BJ (cell line): ENCODE measurements at regions not wholly inside any gene's neighbourhood (a gene's known extent, or its start where the extent isn't known, plus 50 kb on each side); places are given as distances from the start of the nearest gene placed in this dataset.

Source experiments
- CTCF ChIA-PET: fragments of 350-600 bp; formaldehyde crosslinking; extraction: SDS; loops from one replicate; lab custom pipeline; 2021; ENCODE audit warnings: antibody characterized with exemption, inconsistent platforms; lab: Yijun Ruan, JAX
- POLR2A ChIA-PET: fragments of 300-600 bp; sonication (Branson Sonifier 250); formaldehyde crosslinking; extraction: SDS; loops from one replicate; lab custom pipeline; 2021; ENCODE audit warnings: antibody characterized with exemption; lab: Charles Lee
- DNase-seq: peaks from one replicate; pipeline ENCODE4 v3.0.0-alpha.2; 2011; ENCODE audit warnings: low read depth
- H3K27me3 ChIP-seq: 2 replicates; pipeline ENCODE4 v1.6.0; 2011; ENCODE audit warnings: low read length; ENCODE audit not compliant: control insufficient read depth, insufficient read depth
- H3K36me3 ChIP-seq: 2 replicates; pipeline ENCODE4 v1.5.1; 2011; ENCODE audit warnings: low read length; ENCODE audit not compliant: control insufficient read depth, insufficient read depth
- H3K4me3 ChIP-seq: 2 replicates; pipeline ENCODE4 v1.5.1; 2011; ENCODE audit warnings: low read depth, mild to moderate bottlenecking, control low read depth, low read length
- TF ChIP-seq, protein P1 (sequence below): IDR thresholded peaks from 2 replicates; pipeline ENCODE4 v1.5.1; 2011; ENCODE audit warnings: low read depth, mild to moderate bottlenecking, control low read depth, inconsistent platforms, low read length, moderate library complexity; ENCODE audit not compliant: insufficient read depth

- H3K4me3 ChIP-seq, result no peak overlapping the region
- no peaks in the 10 kb centered on the region for H3K27me3 ChIP-seq
- no peaks in the 10 kb centered on the region for H3K36me3 ChIP-seq
- ChIA-PET POLR2A (no interaction called here), CTCF (no interaction called here)
- no peak for DNase-seq
- TF ChIP-seq, protein P1, sequence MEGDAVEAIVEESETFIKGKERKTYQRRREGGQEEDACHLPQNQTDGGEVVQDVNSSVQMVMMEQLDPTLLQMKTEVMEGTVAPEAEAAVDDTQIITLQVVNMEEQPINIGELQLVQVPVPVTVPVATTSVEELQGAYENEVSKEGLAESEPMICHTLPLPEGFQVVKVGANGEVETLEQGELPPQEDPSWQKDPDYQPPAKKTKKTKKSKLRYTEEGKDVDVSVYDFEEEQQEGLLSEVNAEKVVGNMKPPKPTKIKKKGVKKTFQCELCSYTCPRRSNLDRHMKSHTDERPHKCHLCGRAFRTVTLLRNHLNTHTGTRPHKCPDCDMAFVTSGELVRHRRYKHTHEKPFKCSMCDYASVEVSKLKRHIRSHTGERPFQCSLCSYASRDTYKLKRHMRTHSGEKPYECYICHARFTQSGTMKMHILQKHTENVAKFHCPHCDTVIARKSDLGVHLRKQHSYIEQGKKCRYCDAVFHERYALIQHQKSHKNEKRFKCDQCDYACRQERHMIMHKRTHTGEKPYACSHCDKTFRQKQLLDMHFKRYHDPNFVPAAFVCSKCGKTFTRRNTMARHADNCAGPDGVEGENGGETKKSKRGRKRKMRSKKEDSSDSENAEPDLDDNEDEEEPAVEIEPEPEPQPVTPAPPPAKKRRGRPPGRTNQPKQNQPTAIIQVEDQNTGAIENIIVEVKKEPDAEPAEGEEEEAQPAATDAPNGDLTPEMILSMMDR, result no peak
Observed at GRCh38 chr7:155999631-156000489, 187.6 kb upstream of the SHH start.

DNA sequence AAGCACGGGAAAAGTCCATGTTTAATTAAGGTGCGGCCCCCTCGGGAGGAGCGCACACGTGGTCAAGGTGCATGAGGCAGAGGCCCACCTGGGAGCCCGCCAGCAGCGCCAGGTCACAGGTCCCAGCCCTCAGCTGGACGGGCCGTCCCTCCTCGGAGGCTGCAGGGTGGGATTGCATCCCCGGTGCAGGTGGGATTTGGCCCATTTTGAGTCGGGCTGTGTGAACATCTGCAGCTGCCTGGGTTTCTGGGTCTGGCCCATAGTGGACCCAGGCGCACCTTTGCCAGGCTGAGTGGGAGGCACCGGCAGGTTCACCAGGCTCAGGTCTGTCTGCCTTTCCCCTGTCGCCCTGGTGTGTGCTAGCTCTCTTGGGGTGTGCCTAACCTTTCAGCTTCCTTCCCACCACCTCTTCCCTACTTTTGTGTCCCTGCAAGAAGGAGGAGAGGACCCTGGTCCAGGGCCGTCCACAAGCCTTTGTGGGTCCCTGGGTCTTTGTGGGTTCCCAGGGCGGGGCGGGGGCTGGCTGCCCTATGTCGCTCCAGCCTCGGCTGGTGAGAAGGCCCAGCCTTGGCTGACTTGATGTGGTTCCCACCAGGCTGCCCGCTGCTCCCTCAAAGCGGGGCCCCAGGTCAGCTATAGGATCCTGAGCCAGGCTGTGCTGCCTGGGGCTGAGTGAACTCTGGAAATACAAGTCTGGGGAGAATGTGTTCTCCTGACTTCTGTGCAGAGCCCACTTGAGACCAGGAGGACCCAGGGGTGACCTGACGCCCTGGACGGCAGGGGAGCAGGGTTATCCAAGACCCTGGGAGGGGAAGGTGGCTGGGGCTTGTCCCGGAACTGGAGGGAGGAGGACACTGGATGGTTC lies 186.7 kb upstream of the SHH start:
- TF ChIP-seq, protein P1, result no peak
- no peaks in the 10 kb centered on the region for H3K27me3 ChIP-seq
- no peak overlapping the region for H3K4me3 ChIP-seq
- no peaks in the 10 kb centered on the region for H3K36me3 ChIP-seq
- DNase-seq, result no peak
- POLR2A ChIA-PET, result no interaction called here
- CTCF ChIA-PET, result no interaction called here

DNA sequence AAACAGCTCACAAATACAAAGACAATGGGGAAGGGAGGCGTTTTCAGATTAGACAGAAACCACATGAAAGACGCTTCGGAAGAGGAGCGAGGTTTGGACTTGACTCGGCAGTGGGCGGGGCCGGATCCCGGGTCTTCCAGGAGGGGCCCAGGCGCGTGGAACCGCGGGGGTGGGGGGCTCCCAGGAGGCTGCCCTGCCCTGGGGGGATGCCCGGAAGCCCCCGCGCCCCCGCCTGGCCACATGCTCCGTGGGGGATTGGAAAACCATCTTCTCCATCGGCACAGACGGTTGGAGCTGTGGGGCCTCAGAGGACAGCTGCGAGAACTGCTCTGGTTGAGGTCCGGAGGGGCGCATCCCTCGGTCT lies 186.0 kb upstream of the SHH start:
- ChIA-PET POLR2A (no interaction called here), CTCF (no interaction called here)
- Histone ChIP-seq H3K27me3 (no peaks in the 10 kb centered on the region), H3K4me3 (no peak overlapping the region), H3K36me3 (no peaks in the 10 kb centered on the region)
- TF ChIP-seq, protein P1, result no peak
- no peak for DNase-seq

GRCh38 chr7:155997431-155998327 lies 185.4 kb upstream of the SHH start:
- Histone ChIP-seq H3K27me3 (no peaks in the 10 kb centered on the region), H3K4me3 (no peak overlapping the region), H3K36me3 (no peaks in the 10 kb centered on the region)
- ChIA-PET CTCF (no interaction called here), POLR2A (no interaction called here)
- no peak for DNase-seq
- TF ChIP-seq, protein P1, result no peak
